GM08714 (cell line): ENCODE measurements at regions not wholly inside any gene's neighbourhood (a gene's known extent, or its start where the extent isn't known, plus 50 kb on each side); places are given as distances from the start of the nearest gene placed in this dataset.

Experiments
- H3K4me3 ChIP-seq: fragments of 200-500 bp; sonication (Bioruptor generic); 2 replicates; pipeline ENCODE4 v1.5.1; 2014; ENCODE audit warnings: mild to moderate bottlenecking, low read length, inconsistent platforms
- ZNF274 ChIP-seq: IDR thresholded peaks from 2 replicates; pipeline ENCODE4 v1.6.1; 2012; ENCODE audit warnings: mild to moderate bottlenecking, low read depth, low read length

DNA sequence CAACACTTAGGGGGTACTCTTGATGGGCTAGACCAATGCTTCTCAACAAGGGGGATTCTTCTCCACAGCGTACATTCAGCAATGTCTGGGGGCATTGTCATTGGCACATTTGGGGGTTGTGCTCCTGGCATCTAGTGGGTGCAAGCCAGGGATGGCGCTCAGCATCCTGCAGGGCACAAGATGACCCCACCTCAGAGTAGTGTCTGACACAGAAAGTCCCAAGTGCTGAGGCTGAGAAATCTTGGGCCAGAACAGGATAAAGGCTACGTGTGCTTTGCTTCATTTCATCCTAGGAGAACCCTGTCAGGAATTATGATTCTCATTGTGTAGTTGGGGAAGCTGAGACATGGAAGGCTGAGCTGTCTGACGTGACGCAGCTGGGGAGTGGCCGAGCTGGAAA lies 298.6 kb downstream of the CDH26 start:
- H3K4me3 ChIP-seq, result no peak overlapping the region
- no peak for TF ChIP-seq ZNF274

DNA sequence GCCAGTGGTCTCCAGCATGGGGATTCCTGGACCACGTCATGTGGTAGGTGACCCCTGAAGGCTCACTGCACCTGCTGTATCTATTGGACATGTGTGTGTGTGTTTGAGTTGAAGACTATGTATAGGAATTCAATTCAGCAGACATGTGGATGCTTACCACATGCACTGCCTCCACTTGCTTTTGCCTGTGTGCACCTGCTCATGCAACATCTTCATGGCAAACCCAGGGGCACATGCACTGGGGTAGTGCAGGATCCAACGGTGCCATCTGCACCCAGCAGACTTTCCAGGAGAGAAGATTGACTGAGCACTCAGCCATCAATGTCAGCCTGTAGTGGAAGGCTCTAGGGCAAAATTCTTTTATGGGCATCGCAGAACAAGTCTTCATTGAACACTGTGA lies 299.4 kb downstream of the CDH26 start:
- H3K4me3 ChIP-seq, result no peak overlapping the region
- TF ChIP-seq ZNF274, result no peak

DNA sequence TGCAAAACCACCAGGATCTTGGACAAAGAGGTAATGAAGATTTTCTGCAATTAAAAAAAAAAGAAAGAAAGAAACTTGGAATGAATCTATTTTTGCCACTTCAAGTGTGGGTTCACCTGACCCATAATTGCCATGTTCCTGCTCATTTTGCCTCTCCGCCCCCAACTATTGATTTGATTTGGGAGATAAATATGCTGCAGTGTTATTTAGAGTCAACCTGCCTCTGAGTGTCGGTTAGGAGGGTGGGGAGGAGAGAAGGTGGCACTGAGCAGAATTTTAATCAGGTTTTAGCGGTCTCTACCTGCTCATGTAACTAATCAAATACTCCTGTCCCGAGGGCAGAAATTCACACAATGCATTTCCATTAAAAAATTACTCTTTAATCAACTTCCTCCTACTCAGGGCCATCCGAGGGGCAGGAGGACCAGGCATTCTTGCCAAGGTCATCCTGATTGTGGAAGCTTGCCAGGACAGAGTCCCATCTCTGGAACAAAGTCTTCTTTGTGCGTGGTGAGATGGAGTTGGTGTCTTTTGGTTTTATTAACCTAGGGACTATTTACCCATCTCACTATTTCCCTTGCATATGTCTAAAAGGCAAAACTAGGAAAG lies 300.1 kb downstream of the CDH26 start:
- no peak for TF ChIP-seq ZNF274
- H3K4me3 ChIP-seq, result no peak overlapping the region

DNA sequence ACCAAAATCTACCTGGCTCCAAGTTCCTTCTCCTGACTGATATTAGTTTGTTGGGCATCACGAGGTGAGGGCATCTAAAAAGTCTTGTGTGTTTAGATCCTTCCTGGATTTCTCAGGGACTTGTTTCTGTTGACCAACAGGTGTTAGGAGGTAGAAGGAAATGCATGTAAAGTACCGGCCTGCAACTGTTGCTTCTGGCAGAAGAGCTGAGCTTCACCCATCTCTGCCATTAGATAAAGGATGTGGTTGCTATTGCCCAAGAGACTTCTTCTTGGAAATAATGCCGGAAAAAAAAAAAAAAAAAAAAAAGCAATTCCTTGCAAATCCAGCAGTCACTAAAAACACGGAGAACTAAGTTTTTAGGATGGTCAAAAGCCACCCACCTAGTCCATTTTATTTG lies 303.1 kb downstream of the CDH26 start:
- H3K4me3 ChIP-seq, result no peak overlapping the region

DNA sequence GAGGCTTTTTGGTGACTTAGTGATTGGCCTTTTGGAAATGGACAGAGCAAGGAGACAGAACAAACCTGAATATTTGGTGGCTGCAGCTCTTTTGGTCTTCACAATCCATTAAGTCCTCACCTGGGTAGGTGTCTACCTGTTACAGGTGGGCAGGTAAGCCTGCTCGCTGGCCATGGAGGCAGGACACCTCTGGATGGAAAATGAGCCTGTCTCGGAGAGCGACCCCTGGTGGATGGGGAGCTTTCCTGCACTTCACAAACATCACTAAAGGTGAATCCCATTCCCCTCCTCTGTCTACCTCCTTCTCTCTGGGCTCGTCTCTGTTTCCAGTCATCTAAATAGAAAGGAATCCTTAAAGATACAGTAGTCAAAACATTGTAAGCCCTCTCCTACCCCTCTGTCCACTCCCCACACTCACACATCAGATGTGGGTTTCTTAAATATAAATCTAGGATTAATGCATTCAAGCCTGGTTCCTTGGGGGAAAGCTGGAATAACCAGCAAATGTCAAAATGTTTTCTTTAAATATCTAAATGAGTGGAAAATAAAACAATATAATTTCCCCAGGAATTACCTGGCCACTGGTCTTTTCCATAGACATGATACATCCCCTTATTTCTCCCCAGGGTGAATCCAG lies 304.9 kb downstream of the CDH26 start:
- TF ChIP-seq ZNF274, result no peak
- no peak overlapping the region for H3K4me3 ChIP-seq

More for the DNA sequence above, 303.1 kb downstream of the CDH26 start:
- no peak for TF ChIP-seq ZNF274

DNA sequence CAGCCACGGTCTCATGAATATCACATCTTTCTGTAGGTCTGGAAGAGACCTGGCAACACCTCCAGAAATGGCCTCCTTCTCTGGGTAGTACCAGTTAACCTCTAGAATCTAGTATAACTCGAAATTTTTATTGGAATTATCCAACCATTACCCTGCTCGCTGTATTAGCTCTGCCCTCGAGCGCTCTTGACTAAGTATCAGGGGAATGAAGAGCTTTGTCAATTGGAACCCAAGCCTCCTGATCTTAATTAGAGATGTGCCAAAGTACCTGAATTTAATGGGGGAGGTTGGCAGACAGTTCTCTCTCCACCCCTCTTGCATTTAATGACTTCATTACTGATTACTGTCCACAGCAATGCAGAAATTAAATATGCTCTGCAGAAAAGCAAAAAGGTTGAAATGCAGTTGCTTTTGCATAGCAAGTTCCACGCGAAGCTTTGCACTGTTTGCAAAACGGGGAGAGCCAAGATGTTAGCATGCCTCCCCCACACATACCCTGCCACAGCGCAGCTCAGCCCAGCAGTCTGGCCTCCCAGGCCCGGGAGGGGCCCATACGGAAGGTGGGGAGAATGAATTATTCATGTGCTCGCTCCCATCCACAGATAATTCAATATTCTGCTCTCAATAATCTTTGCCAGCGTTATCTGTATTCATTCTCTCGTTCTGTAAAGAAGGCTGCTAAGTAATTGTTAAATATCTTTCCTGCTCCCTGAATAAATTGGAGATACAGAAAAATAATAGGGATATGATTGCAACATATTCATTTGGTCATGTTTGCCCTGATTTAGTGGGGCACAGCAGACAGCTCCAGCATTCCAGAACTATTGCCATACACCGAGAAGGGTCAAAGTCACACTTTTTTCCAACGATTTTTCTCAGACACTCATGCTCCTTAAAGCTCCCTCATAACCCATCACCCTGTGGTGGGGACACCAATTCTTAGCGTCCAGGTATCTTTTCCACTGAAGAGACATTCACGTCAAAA lies 305.8 kb downstream of the CDH26 start:
- TF ChIP-seq ZNF274, result no peak
- no peak overlapping the region for H3K4me3 ChIP-seq

DNA sequence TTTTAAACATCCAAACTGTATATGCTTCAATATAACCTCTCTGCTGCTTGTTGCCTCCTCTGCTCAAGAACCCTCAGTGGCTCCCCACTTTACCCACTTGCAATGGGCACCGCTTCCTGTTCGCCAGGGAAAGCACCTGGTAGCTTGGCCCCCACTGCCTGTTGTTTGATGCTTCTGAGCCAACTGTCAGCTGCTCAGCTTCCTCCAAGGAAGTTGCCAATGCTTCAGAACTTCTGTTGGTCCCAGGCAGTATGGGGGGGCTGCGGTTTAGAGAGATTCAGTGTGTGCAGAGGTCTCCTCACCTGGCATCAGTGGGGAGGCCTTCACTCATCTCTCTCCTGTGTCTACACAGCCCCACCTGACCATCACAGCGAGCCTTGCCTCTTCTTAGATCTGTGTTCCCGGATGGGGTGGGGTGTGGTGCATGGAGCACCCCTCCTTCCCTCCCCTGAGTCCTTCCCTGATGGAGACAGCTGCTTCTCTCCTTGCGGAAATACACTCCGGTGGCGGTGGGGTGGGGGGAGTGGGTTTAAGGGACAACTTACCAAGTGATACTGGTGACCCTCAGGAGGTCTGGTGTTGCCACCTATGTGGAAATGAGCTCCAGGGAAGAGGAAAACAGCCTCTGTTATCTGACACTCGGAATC lies 308.1 kb downstream of the CDH26 start:
- H3K4me3 ChIP-seq, result no peak overlapping the region
- TF ChIP-seq ZNF274, result no peak

DNA sequence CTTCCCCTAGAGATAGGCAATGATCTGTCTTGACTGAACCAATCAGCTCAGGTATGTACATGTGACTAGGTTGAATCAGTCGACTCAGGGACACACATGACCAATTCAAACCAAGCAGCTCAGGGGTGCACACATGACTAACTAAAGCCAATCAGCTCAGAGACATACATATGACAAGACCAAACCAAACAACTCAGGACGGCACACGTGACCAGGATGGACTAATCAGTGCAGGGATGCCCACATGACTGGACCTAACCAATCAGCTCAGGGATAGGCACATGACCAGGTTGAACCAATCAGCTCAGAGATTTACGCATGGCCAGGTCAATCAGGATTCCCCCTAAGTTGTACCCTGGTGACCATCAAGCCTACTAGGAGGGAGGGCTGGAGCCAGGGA lies 310.3 kb downstream of the CDH26 start:
- TF ChIP-seq ZNF274, result no peak
- H3K4me3 ChIP-seq, result no peak overlapping the region

DNA sequence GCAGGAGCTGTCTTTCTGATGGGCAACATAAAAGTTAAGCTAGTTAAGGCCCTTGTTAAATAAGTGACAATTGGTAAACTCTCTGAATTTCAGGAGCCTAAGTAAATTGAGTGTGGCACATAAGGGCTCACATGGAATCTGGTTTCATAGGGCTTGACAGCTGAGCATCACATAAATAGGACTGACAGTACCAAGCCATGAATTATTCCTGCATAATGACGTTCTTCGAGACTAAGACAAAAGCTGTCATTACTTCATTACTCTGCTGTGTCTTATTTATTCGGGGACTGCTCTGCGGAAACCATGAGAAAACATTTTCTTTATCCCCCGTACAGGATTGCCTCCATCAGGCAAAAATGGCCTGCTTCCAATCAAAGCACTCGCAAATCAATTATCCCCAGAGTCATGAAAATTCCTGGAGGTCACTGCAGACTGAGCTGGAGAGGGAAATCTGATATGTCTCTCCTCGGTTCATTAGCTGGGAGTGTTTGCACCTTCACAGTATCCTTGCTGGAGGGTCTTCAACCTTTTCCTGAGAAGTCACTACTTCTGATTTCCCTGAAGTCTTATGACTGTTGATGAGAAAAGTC lies 311.4 kb downstream of the CDH26 start:
- no peak overlapping the region for H3K4me3 ChIP-seq
- TF ChIP-seq ZNF274, result no peak

DNA sequence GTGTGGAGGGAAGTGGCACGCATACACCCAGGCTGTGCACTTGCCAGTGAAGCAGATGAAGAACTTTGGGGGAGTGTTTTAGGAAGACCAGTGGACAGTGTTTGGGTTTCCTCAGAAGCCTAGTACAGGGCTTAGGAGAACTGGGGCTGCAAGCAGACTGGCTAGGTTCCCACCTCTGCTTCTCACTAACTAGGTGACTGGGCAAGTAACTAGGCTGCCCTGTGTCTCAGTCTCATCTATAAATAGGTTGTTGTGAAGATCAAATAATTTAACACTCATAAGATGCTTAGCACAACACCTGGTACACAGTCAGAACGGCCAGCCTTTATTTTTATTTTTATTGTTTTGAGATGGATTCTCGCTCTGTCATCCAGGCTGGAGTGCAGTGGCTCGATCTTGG lies 312.1 kb downstream of the CDH26 start:
- no peak for TF ChIP-seq ZNF274
- H3K4me3 ChIP-seq, result no peak overlapping the region

DNA sequence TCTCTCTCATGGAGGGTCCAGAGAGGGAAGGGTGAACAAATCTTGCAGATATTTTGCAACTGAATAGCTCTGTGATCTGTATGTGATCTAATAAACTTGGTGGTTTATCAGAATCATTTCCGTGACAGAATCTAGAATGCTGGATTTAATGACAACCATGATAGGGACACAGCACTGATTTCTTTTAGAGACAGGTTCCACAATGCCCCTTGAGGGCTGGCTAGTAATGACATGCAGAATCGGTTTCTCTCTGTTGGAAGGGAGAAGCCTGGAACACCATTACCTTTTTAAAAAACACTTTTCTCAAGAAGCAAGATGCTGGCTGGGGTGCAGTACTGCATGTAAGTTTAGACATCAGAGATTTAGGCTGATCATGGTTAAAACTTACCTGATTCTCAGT lies 313.4 kb downstream of the CDH26 start:
- TF ChIP-seq ZNF274, result no peak
- H3K4me3 ChIP-seq, result no peak overlapping the region

DNA sequence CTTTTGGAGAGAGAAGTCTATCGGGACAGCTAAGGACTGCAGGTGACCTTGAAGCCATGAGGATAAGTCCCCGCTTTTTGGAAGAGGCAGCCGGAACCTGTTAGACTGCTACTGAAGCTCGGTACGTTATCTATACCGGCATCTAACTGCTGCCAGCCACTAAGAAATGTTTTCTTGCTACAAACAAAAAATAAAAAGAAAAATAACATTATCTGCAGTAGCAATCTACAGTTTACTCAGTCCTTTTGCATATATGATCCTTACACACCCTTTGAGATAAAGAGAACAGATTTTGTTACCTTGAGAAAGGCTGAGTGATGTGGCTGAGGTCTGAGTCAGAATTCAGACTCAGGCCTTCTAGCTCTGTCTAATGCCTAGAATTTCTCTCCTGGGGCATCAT lies 314.6 kb downstream of the CDH26 start:
- TF ChIP-seq ZNF274, result no peak
- H3K4me3 ChIP-seq, result no peak overlapping the region

DNA sequence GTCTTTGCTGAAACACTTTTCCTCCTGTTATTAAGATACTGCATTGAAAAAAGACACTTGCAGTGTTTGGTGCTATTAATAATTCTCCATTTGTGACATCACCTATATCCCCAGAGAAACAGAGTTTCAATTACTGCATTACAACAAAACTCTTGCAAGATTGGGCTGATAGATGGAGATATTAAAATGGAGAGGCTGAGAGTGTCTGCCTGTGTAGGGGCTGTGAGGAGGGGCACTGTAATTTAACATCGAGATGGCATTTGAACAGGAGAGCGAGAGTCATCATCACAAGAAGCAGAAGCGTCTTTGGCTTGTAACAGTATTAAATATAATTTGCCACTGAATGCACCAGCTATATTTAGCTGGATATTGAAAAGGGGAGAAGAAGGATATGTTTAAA lies 316.5 kb downstream of the CDH26 start:
- no peak overlapping the region for H3K4me3 ChIP-seq
- no peak for TF ChIP-seq ZNF274

DNA sequence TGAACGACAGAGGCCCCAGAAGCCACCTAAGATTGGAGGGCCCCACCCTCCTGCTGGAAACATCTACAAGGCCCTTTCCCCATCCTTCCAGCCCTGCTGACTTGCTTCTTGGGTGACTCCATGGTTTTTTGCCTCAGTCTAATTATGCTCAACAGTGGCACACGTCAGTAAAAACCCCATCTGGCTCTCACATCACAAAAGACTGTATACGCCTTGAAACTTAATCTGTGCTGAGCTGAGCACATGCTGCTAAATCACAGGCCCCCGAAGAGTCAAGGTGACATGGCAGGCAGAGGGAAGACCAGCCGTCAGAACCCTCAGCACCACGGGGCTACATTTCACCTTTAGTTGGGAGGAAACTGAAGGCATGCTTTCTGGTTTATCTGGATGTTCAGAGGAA lies 323.1 kb downstream of the CDH26 start:
- H3K4me3 ChIP-seq, result no peak overlapping the region
- no peak for TF ChIP-seq ZNF274

DNA sequence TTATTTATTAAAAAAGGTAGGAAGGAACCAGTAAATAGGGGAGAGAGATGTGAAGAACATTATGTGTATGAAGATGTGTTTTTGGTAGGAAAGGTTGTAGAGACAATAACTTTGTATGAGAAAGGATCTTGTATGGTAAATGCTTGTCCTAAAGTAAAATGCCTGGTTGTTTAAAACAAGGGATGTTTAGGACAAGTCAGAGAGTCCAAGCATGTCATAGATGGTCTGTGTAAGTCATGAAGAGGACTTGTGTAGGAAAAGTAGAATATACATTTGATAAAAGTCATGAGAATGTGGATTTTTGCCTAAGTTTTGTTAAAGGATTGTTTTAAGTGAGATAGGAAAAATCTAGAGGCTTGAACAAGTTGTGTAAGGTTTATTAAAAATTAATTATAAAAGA lies 325.1 kb downstream of the CDH26 start:
- no peak for TF ChIP-seq ZNF274
- no peak overlapping the region for H3K4me3 ChIP-seq
